GM19035 (cell line): ENCODE measurements at regions not wholly inside any gene's neighbourhood (a gene's known extent, or its start where the extent isn't known, plus 50 kb on each side); places are given as distances from the start of the nearest gene placed in this dataset.
A peak's percentile ranks its signal among the peaks of the same experiment; 100 is the strongest.
"Not testable (repeated sequence)": the region's sequence is repeated elsewhere in the genome, so short reads cannot be mapped to it uniquely, and the experiment has no call there.

Experiments
- ATAC-seq: cut with Tn5 transposase; IDR thresholded peaks from one replicate; pipeline ENCODE4 v1.9.1; 2021; ENCODE audit not compliant: unreplicated experiment

- ATAC-seq = no peak
Observed at GRCh38 chr4:26204911-26205370, 115.9 kb upstream of the RBPJ start.

- ATAC-seq = no peak
Observed at GRCh38 chr4:26206339-26206738, 114.5 kb upstream of the RBPJ start.

- no peak for ATAC-seq
Observed at GRCh38 chr4:26206999-26207398, 113.8 kb upstream of the RBPJ start.

- no peak for ATAC-seq
Observed at GRCh38 chr4:26207631-26208030, 113.2 kb upstream of the RBPJ start.

- no peak for ATAC-seq
Observed at GRCh38 chr4:26208237-26208994, 112.4 kb upstream of the RBPJ start.

- not testable (repeated sequence) for ATAC-seq
Observed at GRCh38 chr4:26209378-26209777, 111.4 kb upstream of the RBPJ start.

- no peak for ATAC-seq
Observed at GRCh38 chr4:26212528-26212927, 108.3 kb upstream of the RBPJ start.

- no peak for ATAC-seq
Observed at GRCh38 chr4:26213317-26213716, 107.5 kb upstream of the RBPJ start.

GRCh38 chr4:26214994-26215393 lies 105.8 kb upstream of the RBPJ start:
- no peak for ATAC-seq

GRCh38 chr4:26215725-26216124 lies 105.1 kb upstream of the RBPJ start:
- no peak for ATAC-seq

GRCh38 chr4:26217481-26217880 lies 103.3 kb upstream of the RBPJ start:
- no peak for ATAC-seq

GRCh38 chr4:26217961-26218676 lies 102.7 kb upstream of the RBPJ start:
- ATAC-seq = peak; percentile 60

- ATAC-seq = peak; percentile 24
Observed at GRCh38 chr4:26218677-26219605, 101.9 kb upstream of the RBPJ start.

GRCh38 chr4:26220696-26221095 lies 100.1 kb upstream of the RBPJ start:
- ATAC-seq = no peak

GRCh38 chr4:26223155-26223554 lies 97.7 kb upstream of the RBPJ start:
- no peak for ATAC-seq

GRCh38 chr4:26226629-26227376 lies 94.0 kb upstream of the RBPJ start:
- ATAC-seq = no peak

- no peak for ATAC-seq
Observed at GRCh38 chr4:26227601-26228229, 93.1 kb upstream of the RBPJ start.

- no peak for ATAC-seq
Observed at GRCh38 chr4:26228883-26229282, 91.9 kb upstream of the RBPJ start.

- ATAC-seq = no peak
Observed at GRCh38 chr4:26229974-26230373, 90.8 kb upstream of the RBPJ start.

GRCh38 chr4:26233350-26233749 lies 87.5 kb upstream of the RBPJ start:
- no peak for ATAC-seq
